ENCODE measurements at regions not wholly inside any gene's neighbourhood (a gene's known extent, or its start where the extent isn't known, plus 50 kb on each side); places are given as distances from the start of the nearest gene placed in this dataset.

- TF ChIP-seq CTCF (IDR thresholded peaks at IDR 0.05) (no peak), POLR2A (IDR thresholded peaks at IDR 0.05) (no peak)
Measured at GRCh38 chr14:86086962-86087361, 557.0 kb downstream of the FLRT2 start.

All from right lobe of liver (tissue), 4 donors.